Fibroblast of lung (primary cell): ENCODE measurements at regions not wholly inside any gene's neighbourhood (a gene's known extent, or its start where the extent isn't known, plus 50 kb on each side); places are given as distances from the start of the nearest gene placed in this dataset.

Experiments
- DNase-seq, 2 donors: peaks; one replicate each; pipeline versions ENCODE4 v3.0.0 to v3.0.0-alpha.2; 2010; ENCODE audit warnings: low read depth in 2 of 2
- H2AFZ ChIP-seq: 2 replicates; pipeline ENCODE4 v1.5.1; 2012; ENCODE audit warnings: low read length, control low read depth, inconsistent platforms
- H3K27ac ChIP-seq: 2 replicates; pipeline ENCODE4 v1.5.1; 2011; ENCODE audit warnings: low read length, control low read depth; ENCODE audit not compliant: insufficient read depth
- H3K27me3 ChIP-seq: 2 replicates; pipeline ENCODE4 v1.5.1; 2011; ENCODE audit warnings: mild to moderate bottlenecking, low read length; ENCODE audit not compliant: control insufficient read depth, insufficient read depth
- H3K36me3 ChIP-seq: 2 replicates; pipeline ENCODE4 v1.5.1; 2011; ENCODE audit warnings: low read length; ENCODE audit not compliant: control insufficient read depth, insufficient read depth
- H3K4me1 ChIP-seq: 2 replicates; pipeline ENCODE4 v1.5.1; 2011; ENCODE audit warnings: low read length; ENCODE audit not compliant: control insufficient read depth, insufficient read depth; ENCODE audit errors: extremely low read depth
- H3K4me2 ChIP-seq: 2 replicates; pipeline ENCODE4 v1.5.1; 2011; ENCODE audit warnings: low read length, control low read depth; ENCODE audit not compliant: insufficient read depth; ENCODE audit errors: extremely low read depth
- H3K4me3 ChIP-seq, 4 experiments: fragments of 200-600 bp in 1 of 4; sonication (generic) in 1 of 4; replicated peaks in 1 of 4; 2 replicates each; pipeline ENCODE4 v1.5.1; 2011 to 2016; ENCODE audit warnings: low read length in 4 of 4, low read depth in 3 of 4, mild to moderate bottlenecking in 3 of 4, control low read depth in 2 of 4, inconsistent platforms in 1 of 4, mixed read lengths in 1 of 4; ENCODE audit not compliant: insufficient read depth in 1 of 4; ENCODE audit errors: control extremely low read depth in 1 of 4
- H3K79me2 ChIP-seq: 2 replicates; pipeline ENCODE4 v1.5.1; 2012; ENCODE audit warnings: mild to moderate bottlenecking, low read length, inconsistent platforms; ENCODE audit not compliant: control insufficient read depth, insufficient read depth
- H3K9ac ChIP-seq: 2 replicates; pipeline ENCODE4 v1.5.1; 2011; ENCODE audit warnings: mild to moderate bottlenecking, low read length, control low read depth; ENCODE audit not compliant: insufficient read depth
- H3K9me3 ChIP-seq: 2 replicates; pipeline ENCODE4 v1.5.1; 2012; ENCODE audit warnings: low read depth, low read length; ENCODE audit not compliant: control insufficient read depth, insufficient read depth
- H4K20me1 ChIP-seq: 2 replicates; pipeline ENCODE4 v1.5.1; 2011; ENCODE audit warnings: low read length; ENCODE audit not compliant: control insufficient read depth, insufficient read depth; ENCODE audit errors: extremely low read depth
- CTCF ChIP-seq, 2 donors: IDR thresholded peaks in 1 of 2; conservative IDR thresholded peaks in 1 of 2; 1 replicate in 1 of 2; 2 replicates in 1 of 2; pipeline ENCODE4 v1.5.1; 2011 to 2012; ENCODE audit warnings: low read length in 2 of 2, control low read depth in 1 of 2, inconsistent platforms in 1 of 2, low read depth in 1 of 2, mild to moderate bottlenecking in 1 of 2
- EZH2 ChIP-seq: IDR thresholded peaks from 2 replicates; pipeline ENCODE4 v1.5.1; 2012; ENCODE audit warnings: low read length, control low read depth, mild to moderate bottlenecking; ENCODE audit errors: missing control alignments

GRCh38 chr12:91804533-91804932 is 341.1 kb downstream of the BTG1 start:
- Histone ChIP-seq H3K9ac (no peak overlapping the region), H3K4me1 (no peaks in the 10 kb centered on the region), H2AFZ (no peak overlapping the region), H3K9me3 (no peaks in the 10 kb centered on the region), H3K27me3 (no peaks in the 10 kb centered on the region), H3K36me3 (no peaks in the 10 kb centered on the region), H4K20me1 (no peaks in the 10 kb centered on the region), H3K4me2 (no peak overlapping the region), H3K79me2 (no peaks in the 10 kb centered on the region), H3K27ac (no peak overlapping the region), H3K4me3 (no peak overlapping the region)
- DNase-seq: peak in 1 of 2 donors; percentile 61
- TF ChIP-seq EZH2 (no peak), CTCF (conservative IDR thresholded peaks at IDR 0.05 in 1 of 2, IDR thresholded peaks at IDR 0.05 in 1 of 2; ENCODE audit: low read depth in 1 of 2, low read length in 2 of 2) (no peak)

- H3K27ac ChIP-seq: no peak overlapping the region
- no peaks in the 10 kb centered on the region for H3K27me3 ChIP-seq
- no peaks in the 10 kb centered on the region for H3K79me2 ChIP-seq
- H3K4me3 ChIP-seq: no peak overlapping the region
- H4K20me1 ChIP-seq: no peaks in the 10 kb centered on the region
- H3K9ac ChIP-seq: no peak overlapping the region
- no peaks in the 10 kb centered on the region for H3K36me3 ChIP-seq
- H3K4me2 ChIP-seq: no peak overlapping the region
- no peaks in the 10 kb centered on the region for H3K4me1 ChIP-seq
- no peak overlapping the region for H2AFZ ChIP-seq
- H3K9me3 ChIP-seq: no peaks in the 10 kb centered on the region
- TF ChIP-seq EZH2: no peak
- TF ChIP-seq CTCF (conservative IDR thresholded peaks at IDR 0.05 in 1 of 2, IDR thresholded peaks at IDR 0.05 in 1 of 2; ENCODE audit: low read depth in 1 of 2, low read length in 2 of 2): no peak
- no peak for DNase-seq
These were observed 344.6 kb downstream of the BTG1 start for GRCh38 chr12:91801048-91801447.

GRCh38 chr12:91793676-91794075 is 352.0 kb downstream of the BTG1 start:
- Histone ChIP-seq H3K27ac (no peak overlapping the region), H3K4me1 (no peaks in the 10 kb centered on the region), H3K4me2 (no peak overlapping the region), H3K79me2 (no peaks in the 10 kb centered on the region), H3K9me3 (no peaks in the 10 kb centered on the region), H3K27me3 (no peaks in the 10 kb centered on the region), H3K4me3 (no peak overlapping the region), H4K20me1 (no peaks in the 10 kb centered on the region), H2AFZ (no peak overlapping the region), H3K9ac (no peak overlapping the region), H3K36me3 (no peaks in the 10 kb centered on the region)
- no peak for DNase-seq
- TF ChIP-seq CTCF (conservative IDR thresholded peaks at IDR 0.05 in 1 of 2, IDR thresholded peaks at IDR 0.05 in 1 of 2; ENCODE audit: low read depth in 1 of 2, low read length in 2 of 2): no peak
- no peak for TF ChIP-seq EZH2
